ENCODE measurements at regions not wholly inside any gene's neighbourhood (a gene's known extent, or its start where the extent isn't known, plus 50 kb on each side); places are given as distances from the start of the nearest gene placed in this dataset.

DNA sequence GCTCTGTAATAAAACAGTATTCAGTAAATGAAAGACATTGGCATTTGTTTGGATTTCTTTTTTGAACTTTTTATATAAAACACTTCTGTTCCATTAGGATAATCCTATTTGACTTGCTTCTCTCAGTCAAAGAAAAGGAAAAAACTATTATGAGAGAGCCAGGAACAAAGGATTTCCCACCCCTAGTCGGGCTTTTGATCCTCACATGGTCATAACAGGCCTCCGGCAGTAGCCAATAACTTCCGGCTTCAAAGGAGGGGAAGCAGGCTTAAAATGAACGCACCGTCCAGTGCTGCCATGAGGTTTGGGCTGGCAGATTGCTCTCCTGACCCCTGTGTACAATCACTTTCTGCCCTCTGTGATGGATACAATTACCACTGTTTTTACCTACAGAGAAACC lies 209.3 kb downstream of the ZNF608 start:
- no peaks in the 10 kb centered on the region for H3K27me3 Mint-ChIP-seq
- H3K4me3 ChIP-seq (ENCODE audit: control extremely low read depth in 1 of 5, extremely low read depth in 1 of 5, insufficient read depth in 1 of 5, low read depth in 2 of 5, low read length in 4 of 5), result no peak overlapping the region
- no peaks in the 10 kb centered on the region for H3K36me3 ChIP-seq (replicated peaks in 1 of 2; ENCODE audit: control extremely low read depth in 1 of 2, control insufficient read depth in 1 of 2, extremely low read depth in 1 of 2, insufficient read depth in 2 of 2, low read length in 1 of 2)
- H2AFZ ChIP-seq (ENCODE audit: insufficient read depth, low read depth, low read length, poor library complexity, severe bottlenecking), result no peak overlapping the region
- H3K9ac ChIP-seq (ENCODE audit: low read length), result no peak overlapping the region
- no peaks in the 10 kb centered on the region for H3K4me1 ChIP-seq (ENCODE audit: control insufficient read depth in 2 of 2, insufficient read depth in 2 of 2, low read length in 2 of 2)
- CTCF ChIA-PET, result no interaction called here
- TF ChIP-seq, protein P1, sequence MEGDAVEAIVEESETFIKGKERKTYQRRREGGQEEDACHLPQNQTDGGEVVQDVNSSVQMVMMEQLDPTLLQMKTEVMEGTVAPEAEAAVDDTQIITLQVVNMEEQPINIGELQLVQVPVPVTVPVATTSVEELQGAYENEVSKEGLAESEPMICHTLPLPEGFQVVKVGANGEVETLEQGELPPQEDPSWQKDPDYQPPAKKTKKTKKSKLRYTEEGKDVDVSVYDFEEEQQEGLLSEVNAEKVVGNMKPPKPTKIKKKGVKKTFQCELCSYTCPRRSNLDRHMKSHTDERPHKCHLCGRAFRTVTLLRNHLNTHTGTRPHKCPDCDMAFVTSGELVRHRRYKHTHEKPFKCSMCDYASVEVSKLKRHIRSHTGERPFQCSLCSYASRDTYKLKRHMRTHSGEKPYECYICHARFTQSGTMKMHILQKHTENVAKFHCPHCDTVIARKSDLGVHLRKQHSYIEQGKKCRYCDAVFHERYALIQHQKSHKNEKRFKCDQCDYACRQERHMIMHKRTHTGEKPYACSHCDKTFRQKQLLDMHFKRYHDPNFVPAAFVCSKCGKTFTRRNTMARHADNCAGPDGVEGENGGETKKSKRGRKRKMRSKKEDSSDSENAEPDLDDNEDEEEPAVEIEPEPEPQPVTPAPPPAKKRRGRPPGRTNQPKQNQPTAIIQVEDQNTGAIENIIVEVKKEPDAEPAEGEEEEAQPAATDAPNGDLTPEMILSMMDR (IDR thresholded peaks at IDR 0.05), result no peak
- TF ChIP-seq EZH2 (IDR thresholded peaks at IDR 0.05; ENCODE audit: borderline replicate concordance, insufficient read depth, low read depth, low read length, poor library complexity, severe bottlenecking), result no peak
- peaks cover 0 to 6% (median 0%) of the 10 kb centered on the region in 3 donors for H3K9me3 ChIP-seq (ENCODE audit: control extremely low read depth in 1 of 3, control insufficient read depth in 2 of 3, insufficient read depth in 1 of 3, low read length in 2 of 3)
- no peaks in the 10 kb centered on the region for H4K20me1 ChIP-seq (ENCODE audit: control insufficient read depth, insufficient read depth, low read length, poor library complexity, severe bottlenecking)
- no peak for DNase-seq
- no peaks in the 10 kb centered on the region for H3K27me3 ChIP-seq (replicated peaks in 1 of 4; ENCODE audit: control extremely low read depth in 1 of 4, control insufficient read depth in 3 of 4, insufficient read depth in 4 of 4, low read length in 3 of 4)
- H3K79me2 ChIP-seq (ENCODE audit: control insufficient read depth, insufficient read depth, low read length), result no peaks in the 10 kb centered on the region
- 92% methylated on average over 5 of the region's 5 CpGs for WGBS (ENCODE audit: insufficient coverage)
- H3K4me3 Mint-ChIP-seq, result no peak overlapping the region
- intact Hi-C loops (cut with micrococcal nuclease), result no loop called here
- H3K4me2 ChIP-seq (replicated peaks; ENCODE audit: low read depth, low read length, poor library complexity, severe bottlenecking), result no peak overlapping the region
- H3K27ac Mint-ChIP-seq, result no peak overlapping the region
- H3K9me3 Mint-ChIP-seq (ENCODE audit: insufficient read depth), result no peaks in the 10 kb centered on the region
- POLR2A ChIA-PET, result no interaction called here
- no peaks in the 10 kb centered on the region for H3K4me1 Mint-ChIP-seq
- H3K27ac ChIP-seq (ENCODE audit: low read length in 2 of 2), result no peak overlapping the region
- ATAC-seq (ENCODE audit: low read depth), result no peak

DNA sequence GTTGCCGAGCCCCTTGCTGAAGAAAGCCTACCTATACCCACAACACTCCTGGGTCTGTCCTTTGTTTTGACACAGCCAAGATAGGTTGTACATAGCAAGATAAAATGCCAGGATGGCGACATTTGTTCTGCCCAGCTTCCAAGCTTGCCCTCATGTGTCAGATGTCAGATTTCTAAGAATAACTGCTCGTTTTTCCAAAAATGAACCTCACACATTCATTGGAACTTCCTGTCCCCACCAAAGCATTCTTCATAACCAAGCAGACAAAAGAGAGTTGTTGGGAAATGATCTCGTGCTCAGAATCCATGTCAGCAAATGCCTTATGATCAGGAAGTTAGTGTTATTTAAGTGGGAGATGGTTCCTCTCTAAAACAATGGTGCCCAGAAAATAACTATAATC lies 210.1 kb downstream of the ZNF608 start:
- Mint-ChIP-seq H3K9me3 (ENCODE audit: insufficient read depth) (no peaks in the 10 kb centered on the region), H3K4me3 (no peak overlapping the region), H3K27me3 (no peaks in the 10 kb centered on the region), H3K27ac (no peak overlapping the region), H3K4me1 (no peaks in the 10 kb centered on the region)
- H3K4me1 ChIP-seq (ENCODE audit: control insufficient read depth in 2 of 2, insufficient read depth in 2 of 2, low read length in 2 of 2), result no peaks in the 10 kb centered on the region
- no peaks in the 10 kb centered on the region for H3K27me3 ChIP-seq (replicated peaks in 1 of 4; ENCODE audit: control extremely low read depth in 1 of 4, control insufficient read depth in 3 of 4, insufficient read depth in 4 of 4, low read length in 3 of 4)
- no peak for TF ChIP-seq EZH2 (IDR thresholded peaks at IDR 0.05; ENCODE audit: borderline replicate concordance, insufficient read depth, low read depth, low read length, poor library complexity, severe bottlenecking)
- TF ChIP-seq, protein P1 (IDR thresholded peaks at IDR 0.05), result no peak
- ChIA-PET CTCF (no interaction called here), POLR2A (no interaction called here)
- H4K20me1 ChIP-seq (ENCODE audit: control insufficient read depth, insufficient read depth, low read length, poor library complexity, severe bottlenecking), result no peaks in the 10 kb centered on the region
- intact Hi-C loops (cut with micrococcal nuclease), result no loop called here
- H3K36me3 ChIP-seq (replicated peaks in 1 of 2; ENCODE audit: control extremely low read depth in 1 of 2, control insufficient read depth in 1 of 2, extremely low read depth in 1 of 2, insufficient read depth in 2 of 2, low read length in 1 of 2), result no peaks in the 10 kb centered on the region
- H3K9me3 ChIP-seq (ENCODE audit: control extremely low read depth in 1 of 3, control insufficient read depth in 2 of 3, insufficient read depth in 1 of 3, low read length in 2 of 3), result peaks cover 0 to 2% (median 0%) of the 10 kb centered on the region in 3 donors
- H3K4me3 ChIP-seq (ENCODE audit: control extremely low read depth in 1 of 5, extremely low read depth in 1 of 5, insufficient read depth in 1 of 5, low read depth in 2 of 5, low read length in 4 of 5), result no peak overlapping the region
- no peak for DNase-seq
- no peaks in the 10 kb centered on the region for H3K79me2 ChIP-seq (ENCODE audit: control insufficient read depth, insufficient read depth, low read length)
- H3K27ac ChIP-seq (ENCODE audit: low read length in 2 of 2), result no peak overlapping the region
- no peak for ATAC-seq (ENCODE audit: low read depth)
- WGBS (ENCODE audit: insufficient coverage), result 100% methylated on average over 2 of the region's 4 CpGs
- no peak overlapping the region for H3K4me2 ChIP-seq (replicated peaks; ENCODE audit: low read depth, low read length, poor library complexity, severe bottlenecking)
- H2AFZ ChIP-seq (ENCODE audit: insufficient read depth, low read depth, low read length, poor library complexity, severe bottlenecking), result no peak overlapping the region
- H3K9ac ChIP-seq (ENCODE audit: low read length), result no peak overlapping the region
